GM12865 (cell line): ENCODE measurements at regions not wholly inside any gene's neighbourhood (a gene's known extent, or its start where the extent isn't known, plus 50 kb on each side); places are given as distances from the start of the nearest gene placed in this dataset.

ENCODE experiments used
- DNase-seq: peaks from one replicate; pipeline ENCODE4 v3.0.0; 2010; ENCODE audit warnings: low read depth
- H3K4me3 ChIP-seq: 2 replicates; pipeline ENCODE4 v1.5.1; 2011; ENCODE audit warnings: mild to moderate bottlenecking, low read depth, low read length, control low read depth
- CTCF ChIP-seq: IDR thresholded peaks from 2 replicates; pipeline ENCODE4 v1.5.1; 2011; ENCODE audit warnings: low read length, control low read depth, low read depth, inconsistent platforms; ENCODE audit not compliant: insufficient read depth; ENCODE audit errors: missing control alignments

- H3K4me3 ChIP-seq: no peak overlapping the region
Measured at GRCh38 chrX:5080791-5081190, 1147.9 kb downstream of the NLGN4X start.

GRCh38 chrX:5068550-5068949 is 1160.1 kb downstream of the NLGN4X start:
- no peak overlapping the region for H3K4me3 ChIP-seq
- DNase-seq: no peak
- TF ChIP-seq CTCF: no peak

More at GRCh38 chrX:5080791-5081190, 1147.9 kb downstream of the NLGN4X start:
- TF ChIP-seq CTCF: no peak
- no peak for DNase-seq

GRCh38 chrX:5057786-5058185 is 1170.9 kb downstream of the NLGN4X start:
- no peak for TF ChIP-seq CTCF
- no peak for DNase-seq
- H3K4me3 ChIP-seq: no peak overlapping the region

- no peak overlapping the region for H3K4me3 ChIP-seq
- no peak for DNase-seq
- no peak for TF ChIP-seq CTCF
Measured at GRCh38 chrX:5054852-5055251, 1173.8 kb downstream of the NLGN4X start.

GRCh38 chrX:5051831-5052491 is 1176.7 kb downstream of the NLGN4X start:
- DNase-seq: no peak
- H3K4me3 ChIP-seq: no peak overlapping the region
- no peak for TF ChIP-seq CTCF

- DNase-seq: no peak
- H3K4me3 ChIP-seq: no peak overlapping the region
- no peak for TF ChIP-seq CTCF
Measured at GRCh38 chrX:5042563-5042962, 1186.1 kb downstream of the NLGN4X start.

GRCh38 chrX:5031792-5032191 is 1196.9 kb downstream of the NLGN4X start:
- no peak for DNase-seq
- TF ChIP-seq CTCF: no peak
- H3K4me3 ChIP-seq: no peak overlapping the region
